NCI-H1105 (cell line): ENCODE measurements at regions not wholly inside any gene's neighbourhood (a gene's known extent, or its start where the extent isn't known, plus 50 kb on each side); places are given as distances from the start of the nearest gene placed in this dataset.
A peak's percentile ranks its signal among the peaks of the same experiment; 100 is the strongest.
"Not testable (repeated sequence)": the region's sequence is repeated elsewhere in the genome, so short reads cannot be mapped to it uniquely, and the experiment has no call there.

ENCODE experiments used
- DNase-seq: peaks from one replicate; lab custom pipeline; 2025; lab: John Stamatoyannopoulos, UW

GRCh38 chr7:68918621-68919020 is 679.7 kb upstream of the AUTS2 start:
- DNase-seq, result no peak

GRCh38 chr7:68922850-68923249 is 675.4 kb upstream of the AUTS2 start:
- DNase-seq, result no peak

- peak; percentile 91 for DNase-seq
Measured at GRCh38 chr7:68925241-68925640, 673.0 kb upstream of the AUTS2 start.

GRCh38 chr7:68929781-68930261 is 668.5 kb upstream of the AUTS2 start:
- no peak for DNase-seq

GRCh38 chr7:68936471-68937035 is 661.7 kb upstream of the AUTS2 start:
- DNase-seq, result no peak

GRCh38 chr7:68938151-68938550 is 660.1 kb upstream of the AUTS2 start:
- DNase-seq, result no peak

GRCh38 chr7:68943786-68944185 is 654.5 kb upstream of the AUTS2 start:
- no peak for DNase-seq

GRCh38 chr7:68955656-68956055 is 642.6 kb upstream of the AUTS2 start:
- DNase-seq, result no peak

- no peak for DNase-seq
Measured at GRCh38 chr7:68958571-68958970, 639.7 kb upstream of the AUTS2 start.

GRCh38 chr7:68963552-68963951 is 634.7 kb upstream of the AUTS2 start:
- no peak for DNase-seq

- no peak for DNase-seq
Measured at GRCh38 chr7:68964060-68964459, 634.2 kb upstream of the AUTS2 start.

- DNase-seq, result no peak
Measured at GRCh38 chr7:68965351-68965750, 632.9 kb upstream of the AUTS2 start.

- no peak for DNase-seq
Measured at GRCh38 chr7:68967598-68967997, 630.7 kb upstream of the AUTS2 start.

GRCh38 chr7:68969571-68969970 is 628.7 kb upstream of the AUTS2 start:
- no peak for DNase-seq

- peak; percentile 1 for DNase-seq
Measured at GRCh38 chr7:68971634-68972340, 626.5 kb upstream of the AUTS2 start.

- DNase-seq, result no peak
Measured at GRCh38 chr7:68977385-68978055, 620.8 kb upstream of the AUTS2 start.

- DNase-seq, result no peak
Measured at GRCh38 chr7:68978710-68979109, 619.6 kb upstream of the AUTS2 start.

- no peak for DNase-seq
Measured at GRCh38 chr7:68980011-68980410, 618.3 kb upstream of the AUTS2 start.

GRCh38 chr7:68980432-68980831 is 617.8 kb upstream of the AUTS2 start:
- DNase-seq, result not testable (repeated sequence)

- no peak for DNase-seq
Measured at GRCh38 chr7:68984306-68984705, 614.0 kb upstream of the AUTS2 start.

GRCh38 chr7:68994841-68995240 is 603.4 kb upstream of the AUTS2 start:
- no peak for DNase-seq

GRCh38 chr7:68998136-68998535 is 600.1 kb upstream of the AUTS2 start:
- DNase-seq, result no peak

GRCh38 chr7:69002416-69002815 is 595.9 kb upstream of the AUTS2 start:
- DNase-seq, result no peak
